ENCODE measurements at regions not wholly inside any gene's neighbourhood (a gene's known extent, or its start where the extent isn't known, plus 50 kb on each side); places are given as distances from the start of the nearest gene placed in this dataset.

DNA sequence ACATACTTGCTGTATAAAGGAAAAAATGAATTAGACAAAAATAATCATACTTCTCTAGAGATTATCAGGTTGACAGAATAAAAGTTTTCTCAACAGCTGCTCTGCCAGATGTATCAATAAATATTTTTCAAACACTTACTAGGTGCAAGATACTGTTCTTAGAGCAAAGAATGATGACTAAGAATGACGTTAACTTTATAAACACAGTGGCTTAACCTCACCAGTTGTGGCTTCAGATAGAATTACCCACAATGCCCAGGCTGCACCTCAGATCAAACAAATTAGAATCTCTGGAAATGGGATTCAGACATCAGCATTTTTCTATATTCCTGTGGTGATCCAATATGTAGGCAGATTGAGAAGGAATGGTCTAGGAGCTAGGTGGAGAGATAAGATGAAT lies 422.4 kb upstream of the ATP11B start:
- no peak for DNase-seq

DNA sequence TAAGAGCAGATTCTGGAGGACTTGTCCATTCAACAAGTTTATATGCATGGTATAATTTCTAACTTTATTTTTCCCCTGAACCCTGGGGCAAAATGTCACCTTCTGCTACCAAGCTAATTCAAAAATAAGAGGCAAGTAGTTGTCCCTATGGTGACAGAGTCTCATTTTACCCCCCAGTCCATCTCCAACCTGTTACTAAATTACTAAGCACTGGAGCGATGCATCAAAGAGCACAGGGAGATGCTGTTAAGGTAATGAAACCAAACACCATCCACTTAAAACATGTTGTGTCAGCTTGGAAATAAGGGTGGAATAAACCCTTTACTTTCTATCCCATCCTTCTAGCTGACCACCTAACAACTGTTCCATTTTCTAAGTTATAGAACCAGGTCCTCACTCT lies 417.4 kb upstream of the ATP11B start:
- DNase-seq, result no peak

DNA sequence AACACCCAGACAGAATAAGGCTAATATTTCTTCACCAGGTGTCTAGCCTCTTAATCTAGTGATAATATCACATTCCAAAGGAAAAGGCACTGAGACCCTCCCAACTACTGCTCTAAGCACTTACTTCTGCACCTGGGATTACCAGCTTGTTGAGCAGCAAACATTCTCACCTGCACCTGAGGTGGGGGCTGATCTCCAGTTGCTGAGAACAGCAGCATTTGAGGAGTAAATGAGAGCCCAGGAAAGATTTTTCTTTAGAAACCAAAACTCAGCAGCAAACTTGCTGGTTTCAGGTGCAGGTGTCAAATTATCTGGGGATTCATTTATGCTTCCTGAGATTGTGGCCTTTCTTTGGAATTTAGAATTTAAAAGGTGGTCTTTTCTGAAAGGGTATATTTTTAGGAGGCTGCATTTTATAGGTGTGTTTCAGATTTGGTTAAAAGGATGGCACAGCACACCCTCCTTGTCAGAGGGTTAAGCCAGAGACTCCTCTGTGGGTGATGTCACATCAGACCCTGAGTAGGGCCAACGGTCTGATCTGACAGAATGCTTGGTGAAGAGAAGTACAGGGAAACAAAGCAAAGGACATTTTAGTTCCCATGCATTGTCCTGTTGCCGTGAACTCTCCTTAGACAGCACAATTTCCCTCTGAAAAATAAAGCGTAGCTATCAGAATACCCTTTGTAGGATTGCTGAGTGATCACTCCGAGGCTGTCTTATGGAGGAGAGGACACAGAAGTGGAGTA lies 411.0 kb upstream of the ATP11B start:
- no peak for DNase-seq

DNA sequence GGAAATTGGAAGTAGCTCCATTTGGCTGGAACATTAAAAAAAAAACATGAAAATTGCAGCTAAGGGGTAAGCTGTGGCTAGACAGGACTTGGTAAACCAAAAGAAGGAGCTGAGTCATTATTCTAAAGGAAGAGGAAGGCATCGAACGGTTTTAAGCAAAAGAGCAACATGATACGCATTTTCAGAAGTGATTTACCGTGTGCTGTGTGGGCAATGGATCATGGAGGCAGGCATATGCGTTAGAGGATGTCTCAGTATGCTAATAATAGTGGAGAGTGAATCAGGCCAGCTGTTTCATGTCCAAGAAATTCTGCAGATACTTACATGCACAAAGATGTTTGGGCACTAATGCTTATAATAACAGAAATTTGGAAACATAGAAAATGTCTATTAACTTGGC lies 409.1 kb upstream of the ATP11B start:
- no peak for DNase-seq

DNA sequence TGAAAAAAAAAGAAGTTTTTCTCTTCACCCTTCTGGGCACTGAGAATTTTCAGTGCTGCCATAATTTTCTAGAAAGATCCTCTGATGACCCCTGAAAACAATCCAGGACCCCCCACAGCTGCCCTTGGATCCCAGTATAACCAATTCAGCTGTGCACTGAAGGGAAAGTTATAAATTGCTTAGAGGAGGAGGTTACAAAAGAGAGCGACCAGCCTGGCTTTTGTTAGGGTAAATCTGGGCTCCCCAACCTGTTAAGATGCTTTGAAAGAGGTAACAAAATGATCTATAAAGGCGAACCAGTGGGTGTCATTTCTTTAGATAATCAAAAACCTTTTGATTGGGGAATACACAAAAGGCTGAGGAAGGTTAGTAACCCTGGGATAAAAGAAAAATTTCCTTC lies 407.9 kb upstream of the ATP11B start:
- no peak for DNase-seq

DNA sequence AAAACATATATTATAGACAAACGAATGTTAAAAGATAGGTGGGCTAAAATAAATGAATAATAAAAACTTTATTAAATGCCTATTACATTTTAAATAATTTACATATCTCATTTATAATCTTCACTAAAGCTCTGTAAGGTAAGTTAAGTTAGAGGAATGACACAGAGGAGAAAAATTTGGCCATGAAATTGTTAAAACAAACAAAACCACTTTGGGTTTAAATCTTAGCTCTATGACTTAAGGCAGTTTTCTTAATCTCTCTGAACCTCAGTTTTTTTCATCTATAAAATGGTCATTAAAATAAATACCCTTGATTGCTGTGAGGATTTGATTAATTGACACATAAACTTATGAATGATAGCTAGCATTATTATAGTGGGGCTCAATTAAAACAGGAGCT lies 404.8 kb upstream of the ATP11B start:
- DNase-seq, result no peak

DNA sequence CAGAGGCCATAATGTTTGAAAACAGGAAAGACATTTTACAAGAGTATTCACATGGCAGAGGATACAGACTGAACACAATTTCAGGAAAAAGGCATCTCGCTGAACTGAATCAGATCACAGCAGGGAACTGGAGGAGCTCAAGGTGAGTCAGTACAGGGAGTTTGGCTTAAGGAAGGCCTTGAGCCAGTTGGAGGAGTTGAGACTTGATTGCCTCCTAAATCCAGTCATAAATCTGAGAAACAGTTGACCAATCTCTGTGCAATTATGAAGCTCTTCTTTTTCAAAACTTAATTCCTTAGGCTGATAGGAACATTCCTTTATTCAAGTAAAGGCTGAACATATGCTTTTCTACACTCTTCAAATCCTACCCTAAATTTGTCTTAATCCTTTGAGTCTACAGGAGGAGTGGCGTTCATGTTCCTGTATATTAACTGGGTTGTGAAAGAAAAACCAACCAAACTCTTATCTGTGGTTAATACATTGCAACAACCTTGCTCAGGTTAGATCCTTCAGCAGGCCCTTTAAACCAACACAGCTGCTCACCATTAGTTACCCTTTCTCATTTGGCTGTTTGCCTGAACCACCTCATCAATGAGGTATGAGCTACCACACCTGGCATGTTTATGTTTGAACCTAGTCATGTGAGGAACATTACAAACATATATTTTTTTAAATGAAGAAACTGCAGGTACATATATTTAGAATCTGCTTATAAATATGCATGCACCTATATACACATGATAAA lies 404.1 kb upstream of the ATP11B start:
- DNase-seq, result no peak

DNA sequence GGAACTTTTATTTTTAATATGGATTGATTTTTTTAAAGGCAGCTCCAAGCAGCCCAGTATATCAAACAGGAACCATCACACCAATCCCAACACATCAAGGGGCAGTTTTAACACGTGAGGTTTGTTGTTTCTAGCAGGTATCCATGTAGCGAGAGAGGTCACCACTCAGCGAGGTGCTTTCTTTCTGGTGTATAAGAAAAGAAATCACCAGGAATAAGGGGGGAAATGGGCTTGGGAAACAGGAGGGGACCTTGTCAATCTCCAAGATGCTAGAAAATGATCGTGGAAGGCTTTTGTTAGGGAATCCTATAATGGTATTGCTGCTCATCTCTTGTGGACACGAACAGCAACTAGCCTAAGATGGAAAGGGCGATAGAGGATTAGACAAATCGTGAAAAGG lies 402.9 kb upstream of the ATP11B start:
- no peak for DNase-seq

DNA sequence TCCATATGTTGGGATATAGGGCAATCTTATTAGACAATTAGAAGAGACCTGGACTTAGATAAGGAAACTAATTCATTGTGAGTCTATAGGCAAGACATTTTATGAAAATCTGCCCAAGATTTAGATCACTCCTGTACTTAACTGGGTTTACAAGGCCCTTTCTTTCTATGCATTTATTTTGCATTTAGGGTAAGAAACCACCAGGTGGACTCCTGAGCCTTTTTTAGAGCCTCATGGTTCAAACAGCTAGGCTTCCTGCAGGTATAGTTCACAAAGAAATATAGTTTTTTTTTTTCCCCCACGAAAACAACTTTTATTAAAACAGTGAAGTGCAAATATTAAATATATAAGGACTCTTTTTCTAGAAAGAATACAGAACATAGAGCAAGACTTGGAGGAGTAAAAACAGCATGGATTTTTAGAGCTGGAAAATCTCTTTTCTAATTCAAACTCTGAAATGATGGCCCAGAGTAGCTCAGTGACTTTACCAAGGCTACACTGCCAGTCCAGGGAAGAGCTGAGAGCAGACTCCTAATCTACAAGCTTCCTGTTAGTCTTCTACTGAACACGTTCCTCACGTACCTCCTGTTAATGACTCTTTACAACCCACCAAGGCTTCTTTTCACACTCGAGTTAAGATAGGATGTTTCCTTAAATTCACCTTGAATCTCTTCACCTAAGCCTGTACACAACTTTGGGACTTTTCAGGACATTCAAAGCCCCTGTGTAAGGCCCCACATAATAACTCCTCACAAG lies 400.9 kb upstream of the ATP11B start:
- DNase-seq, result no peak

DNA sequence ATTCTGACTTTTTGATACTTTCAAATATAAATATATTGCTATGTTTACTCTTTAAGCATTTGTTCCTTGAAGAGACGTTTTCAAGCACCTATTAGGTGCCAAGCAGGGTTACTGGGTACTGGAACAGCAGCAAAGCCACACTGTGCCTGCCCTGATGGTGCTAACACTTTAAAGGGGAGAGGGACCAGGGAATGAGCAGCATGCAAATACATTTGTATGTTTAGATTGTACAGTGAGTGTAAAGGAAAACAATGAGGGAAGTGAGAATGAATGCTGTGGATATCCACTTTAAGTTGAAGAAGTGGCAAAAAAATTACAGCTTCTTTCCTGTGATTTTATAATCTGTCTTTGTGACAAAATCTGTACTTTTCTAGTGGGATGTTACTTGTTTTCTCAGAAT lies 400.2 kb upstream of the ATP11B start:
- DNase-seq, result no peak

DNA sequence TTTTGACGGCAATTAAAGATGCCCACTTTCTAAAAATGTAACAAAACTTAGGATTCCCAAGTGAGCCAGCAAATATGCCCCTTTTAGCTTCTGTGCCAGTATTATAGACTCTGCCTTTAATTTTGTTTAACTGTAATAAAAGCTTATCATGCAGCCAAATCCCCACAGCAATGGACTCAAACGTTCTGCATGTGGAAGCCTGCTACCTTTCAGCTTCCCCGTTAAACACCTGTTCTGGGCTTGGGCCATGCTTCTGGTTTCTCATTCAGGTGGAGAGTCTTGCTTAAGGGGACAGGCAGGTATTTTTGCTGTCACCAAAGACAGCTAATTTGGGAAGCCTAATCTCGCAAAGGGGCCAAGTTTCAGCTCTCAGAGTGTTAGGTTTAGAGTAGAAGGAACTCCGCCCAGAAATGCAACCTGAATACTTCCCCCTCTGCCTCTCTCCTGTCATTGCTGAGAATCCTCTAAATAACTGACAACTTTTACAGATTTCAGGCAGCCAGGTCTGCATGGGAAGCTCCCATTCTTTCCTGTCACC lies 399.4 kb upstream of the ATP11B start:
- DNase-seq, result no peak

DNA sequence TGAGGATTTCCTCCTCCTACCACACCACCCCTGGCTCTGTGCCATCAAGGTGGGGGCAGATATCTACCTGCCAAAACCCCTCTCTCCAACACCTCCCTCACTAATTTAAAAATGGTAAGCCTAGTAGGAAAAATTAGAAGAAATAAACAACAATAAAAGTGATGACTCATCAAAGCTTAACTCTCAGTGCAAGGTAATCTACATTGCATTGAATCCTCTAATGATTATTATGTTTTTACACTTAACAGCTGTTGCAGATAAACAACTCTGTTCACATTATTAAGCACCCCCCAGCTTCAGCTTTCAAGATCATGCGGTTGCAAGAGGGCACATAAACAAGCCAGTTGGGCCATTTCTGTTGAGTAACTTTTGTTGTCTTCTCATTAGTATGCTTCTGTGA lies 396.1 kb upstream of the ATP11B start:
- no peak for DNase-seq

DNA sequence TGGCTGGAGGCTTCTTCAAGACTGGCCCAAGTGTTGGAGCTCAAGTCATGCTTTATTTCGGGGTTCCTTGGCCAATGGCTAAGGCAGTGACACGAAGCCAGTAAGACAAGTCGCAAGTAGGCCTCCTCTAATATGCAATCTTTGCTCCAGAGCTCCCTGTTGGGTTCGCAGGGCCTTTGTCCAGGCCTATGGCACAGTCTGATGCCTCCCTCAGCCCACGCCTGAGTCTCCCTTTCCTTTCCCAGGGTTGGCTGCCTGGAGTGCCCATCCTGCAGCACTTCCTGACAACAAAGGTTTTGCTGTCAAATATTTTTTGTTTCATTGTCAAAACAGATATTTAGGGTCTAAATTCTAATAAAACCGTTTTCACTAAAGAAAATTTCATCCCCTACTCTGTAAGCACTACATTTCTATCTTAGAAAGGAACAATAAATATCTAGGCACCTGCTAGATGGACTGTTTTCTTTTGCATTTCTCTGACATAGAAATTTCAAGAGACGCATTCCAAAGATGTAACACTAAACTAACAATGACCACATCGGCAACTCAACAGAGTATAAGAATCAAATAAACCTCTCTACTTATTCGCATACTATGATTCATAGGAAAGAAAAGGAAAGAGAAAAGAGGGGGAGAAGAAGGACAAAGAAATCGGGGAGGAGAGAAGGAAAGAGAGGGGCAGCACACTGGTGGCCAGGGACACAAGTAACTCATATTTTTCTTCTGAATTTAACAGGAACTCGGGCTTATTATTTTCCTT lies 393.1 kb upstream of the ATP11B start:
- no peak for DNase-seq

DNA sequence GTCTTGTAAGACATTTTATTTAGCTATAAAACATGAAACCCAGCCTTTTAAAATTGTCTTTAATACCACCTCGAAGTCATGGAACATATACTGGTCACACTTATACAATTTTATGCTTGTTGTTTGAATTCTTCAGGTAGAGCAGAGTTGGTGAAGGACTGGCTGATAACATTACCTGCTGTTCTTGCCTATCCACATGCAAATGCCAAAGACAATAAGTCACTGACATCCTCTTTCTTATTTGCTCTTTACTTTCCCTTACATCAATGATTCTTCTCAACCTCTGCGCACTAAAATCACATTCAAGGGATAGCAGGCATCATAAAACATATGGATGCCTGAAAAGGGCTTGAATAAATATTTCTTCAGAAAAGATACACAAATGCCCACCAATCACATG lies 392.5 kb upstream of the ATP11B start:
- no peak for DNase-seq

DNA sequence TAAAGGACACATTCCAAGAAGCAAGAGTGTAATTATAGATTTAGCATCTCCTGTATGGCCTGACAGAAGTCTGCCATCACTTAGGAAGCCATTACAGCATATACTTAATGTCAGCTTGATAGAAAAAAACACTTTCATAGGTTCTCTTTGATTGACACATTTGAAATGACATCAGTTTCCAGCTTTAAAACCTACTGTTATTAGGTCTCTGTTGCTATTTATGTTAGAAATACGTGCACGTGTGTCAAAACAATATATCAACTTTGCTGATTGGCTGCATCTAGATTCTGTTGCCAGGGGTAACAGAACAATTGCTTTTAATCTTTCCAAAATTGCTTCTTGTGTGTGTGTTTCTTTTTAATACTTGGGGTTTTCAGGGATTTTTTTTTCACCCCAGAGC lies 389.3 kb upstream of the ATP11B start:
- DNase-seq, result no peak

DNA sequence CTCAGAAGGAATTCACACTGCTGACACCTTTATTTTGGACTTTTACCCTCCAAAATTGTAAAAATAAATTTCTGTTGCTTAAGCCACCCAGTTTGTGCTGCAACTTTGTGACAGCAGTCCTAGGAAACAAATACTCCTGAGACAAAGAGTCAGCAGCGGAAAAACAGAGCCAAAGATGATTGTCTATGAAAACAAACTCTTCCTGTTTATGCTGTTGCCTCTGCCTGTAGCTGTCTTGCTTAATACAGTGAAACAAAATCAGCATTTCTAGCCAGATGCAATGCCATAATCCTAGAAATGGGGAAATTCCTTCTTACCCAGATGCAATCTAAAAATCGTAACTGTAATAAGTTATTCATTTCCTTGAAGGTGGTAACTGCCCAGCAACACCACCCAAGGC lies 387.5 kb upstream of the ATP11B start:
- no peak for DNase-seq

DNA sequence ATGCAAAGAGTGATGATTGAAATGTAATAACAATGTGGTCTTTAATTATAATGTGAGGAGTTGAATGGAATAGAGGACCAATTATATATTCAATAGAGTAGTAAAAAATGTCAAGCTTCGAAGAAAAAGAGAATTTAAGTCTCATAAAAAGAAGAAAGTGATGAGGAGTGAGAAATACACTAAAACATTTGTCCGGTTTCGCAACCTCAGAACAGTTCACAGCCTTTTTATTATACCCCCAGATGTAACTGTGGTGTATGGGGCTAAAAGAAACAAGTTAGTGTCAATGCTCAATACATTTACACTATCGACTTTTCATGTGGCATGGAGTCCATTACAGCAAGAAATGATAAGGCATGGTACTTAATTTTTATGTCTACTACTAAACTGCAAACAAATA lies 386.5 kb upstream of the ATP11B start:
- DNase-seq, result no peak

DNA sequence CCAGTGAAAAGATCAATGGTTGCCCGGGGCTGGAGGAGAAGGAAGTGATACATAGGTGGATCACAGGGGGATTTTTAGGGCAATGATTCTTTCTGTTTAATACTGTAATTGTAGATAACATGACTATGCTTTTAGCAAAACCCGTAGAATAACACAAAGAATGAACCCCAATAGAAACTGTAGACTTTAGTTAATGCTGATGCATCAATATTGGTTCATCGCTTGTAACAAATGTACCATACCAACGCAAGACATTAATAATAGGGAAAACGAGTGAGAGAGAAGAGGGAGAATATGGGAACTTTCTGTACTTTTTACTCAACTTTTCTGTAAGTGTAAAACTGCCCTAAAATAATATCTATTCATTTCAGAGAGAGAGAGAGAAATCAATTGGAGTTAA lies 383.3 kb upstream of the ATP11B start:
- DNase-seq, result no peak

DNA sequence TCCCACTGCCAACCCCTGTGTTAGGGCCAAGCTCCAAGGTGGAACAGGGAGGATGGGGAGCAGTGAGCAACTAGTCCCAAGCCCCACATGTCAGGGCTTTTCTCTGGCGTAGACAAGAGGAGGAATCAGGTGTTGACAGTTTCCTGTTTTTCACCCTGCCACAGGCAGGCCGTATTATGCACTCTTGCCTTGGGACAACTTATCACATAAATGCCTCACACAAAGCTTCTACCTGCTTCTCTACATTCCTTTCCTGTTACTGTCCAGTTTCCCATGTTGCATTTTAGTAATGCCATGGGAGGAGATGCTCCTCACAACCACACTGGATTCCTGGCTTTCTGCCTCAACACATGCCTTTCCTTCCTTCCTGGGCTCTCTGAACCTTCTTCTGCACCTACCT lies 381.2 kb upstream of the ATP11B start:
- no peak for DNase-seq

DNA sequence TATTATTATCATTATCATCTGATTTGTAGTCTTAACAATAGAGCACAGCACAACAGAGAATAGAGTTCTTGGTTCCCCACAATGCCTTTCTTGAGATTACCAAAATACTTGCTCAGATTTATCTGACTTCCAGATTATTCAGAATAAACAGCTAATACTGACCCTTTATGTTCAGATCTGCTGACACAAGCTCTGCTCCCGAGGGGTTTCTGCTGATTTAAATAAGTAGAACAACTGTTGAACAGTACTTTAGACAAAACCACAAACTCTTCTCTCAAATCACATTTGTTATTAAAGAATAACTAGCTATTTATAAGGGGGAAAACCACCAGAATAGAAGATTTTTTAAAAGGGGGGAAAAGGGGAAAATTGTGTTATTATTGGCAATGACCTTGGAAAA lies 380.2 kb upstream of the ATP11B start:
- no peak for DNase-seq

DNA sequence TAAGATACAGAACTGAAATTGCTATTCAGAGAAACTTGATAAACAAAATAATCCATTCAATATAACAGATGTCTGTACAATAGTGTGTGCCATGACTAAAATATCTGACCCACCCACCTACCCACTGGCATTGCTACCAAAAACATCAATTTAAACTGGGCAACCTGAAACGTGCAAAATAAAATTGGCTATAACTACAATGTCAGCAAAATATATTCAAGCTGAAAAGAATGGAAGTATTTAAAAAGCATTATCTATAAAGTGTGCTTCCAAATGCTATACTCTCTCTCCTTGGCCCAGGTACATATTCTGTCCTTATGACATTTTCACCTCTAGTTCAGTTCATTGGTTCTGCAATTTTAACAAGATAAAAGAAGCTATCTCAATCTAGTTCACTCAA lies 379.6 kb upstream of the ATP11B start:
- DNase-seq, result no peak

DNA sequence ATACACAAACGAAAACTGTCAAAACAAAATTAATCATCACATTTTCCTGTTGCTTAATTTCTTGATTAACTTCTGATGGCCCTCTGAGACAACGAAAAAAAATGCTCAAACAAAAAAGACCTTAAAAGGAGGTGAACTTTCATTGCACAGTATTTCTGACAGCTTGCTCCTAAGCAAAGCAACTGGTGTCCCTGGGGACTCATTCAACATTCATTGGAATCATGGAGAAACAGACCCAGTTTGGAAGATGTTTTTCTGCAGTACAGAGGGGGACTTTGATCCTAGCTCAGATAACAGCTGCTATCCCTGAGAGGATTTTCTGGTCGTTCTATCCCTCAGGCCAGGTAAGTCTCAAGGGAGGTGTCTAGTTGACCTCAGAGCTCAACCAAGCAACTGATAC lies 378.7 kb upstream of the ATP11B start:
- no peak for DNase-seq

DNA sequence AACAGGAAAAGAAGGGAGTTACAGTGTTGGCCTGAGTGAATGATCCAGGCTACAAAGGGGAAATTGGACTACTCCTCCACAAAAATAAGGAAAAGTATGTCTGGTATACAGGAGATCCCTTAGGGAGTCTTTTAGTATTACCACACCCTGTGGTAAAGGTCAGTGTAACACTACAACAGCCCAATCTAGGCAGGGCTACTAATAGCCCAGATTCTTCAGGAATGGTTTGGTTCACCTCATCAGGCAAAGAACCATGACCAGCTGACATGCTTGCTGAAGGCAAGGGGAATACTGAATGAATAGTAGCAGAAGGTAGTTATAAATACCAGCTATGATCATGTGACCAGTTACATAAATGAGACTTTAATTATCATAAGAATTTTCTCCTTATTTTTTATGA lies 372.6 kb upstream of the ATP11B start:
- no peak for DNase-seq

Measured in activated gamma-delta T cell treated with Interleukin-2 at 50 U/mL for 16 hours (primary cell).